ENCODE measurements at regions not wholly inside any gene's neighbourhood (a gene's known extent, or its start where the extent isn't known, plus 50 kb on each side); places are given as distances from the start of the nearest gene placed in this dataset.

- TF ChIP-seq BHLHE40 (IDR thresholded peaks at IDR 0.05; ENCODE audit: borderline replicate concordance) (no peak), FOXA1 (IDR thresholded peaks at IDR 0.05) (no peak), L3MBTL2 (conservative IDR thresholded peaks at IDR 0.05) (no peak), ELF4 (IDR thresholded peaks at IDR 0.05) (no peak), FOXK2 (IDR thresholded peaks at IDR 0.05) (no peak)
Observed at GRCh38 chr1:4506591-4506990, 147.8 kb upstream of the AJAP1 start.
